A549 (cell line): ENCODE measurements at regions not wholly inside any gene's neighbourhood (a gene's known extent, or its start where the extent isn't known, plus 50 kb on each side); places are given as distances from the start of the nearest gene placed in this dataset.

Experiments
- BHLHE40 ChIP-seq: IDR thresholded peaks from 2 replicates; pipeline ENCODE4 v1.6.1; 2012; ENCODE audit warnings: low read depth, low read length, inconsistent platforms
- CHD2 ChIP-seq: fragments of 150-350 bp; IDR thresholded peaks from 2 replicates; pipeline ENCODE4 v1.6.1; 2014; ENCODE audit warnings: low read length; ENCODE audit not compliant: partially characterized antibody
- CHD4 ChIP-seq: fragments of 200-600 bp; sonication (generic); IDR thresholded peaks from 2 replicates; pipeline ENCODE4 v1.6.1; 2016; ENCODE audit warnings: antibody characterized with exemption, mild to moderate bottlenecking, borderline replicate concordance
- EP300 ChIP-seq, 2 experiments: fragments of >200 bp; sonication (Bioruptor Twin); formaldehyde crosslinking; IDR thresholded peaks; 2 replicates in 1 of 2; 3 replicates in 1 of 2; pipeline ENCODE4 v1.6.1; 2016 to 2017
- HDAC2 ChIP-seq: fragments of 200-600 bp; sonication (generic); IDR thresholded peaks from 2 replicates; pipeline ENCODE4 v1.6.1; 2016
- HOXA7 ChIP-seq: fragments of 250-450 bp; sonication (Bioruptor Pico); IDR thresholded peaks from 2 replicates; pipeline ENCODE4 v1.5.0; 2020; ENCODE audit warnings: mild to moderate bottlenecking, moderate library complexity
- KDM5A ChIP-seq: fragments of 200-600 bp; sonication (generic); IDR thresholded peaks from 2 replicates; pipeline ENCODE4 v1.6.1; 2016; ENCODE audit warnings: antibody characterized with exemption, mild to moderate bottlenecking
- MAFK ChIP-seq: fragments of 450-650 bp; IDR thresholded peaks from 2 replicates; pipeline ENCODE4 v1.6.1; 2014; ENCODE audit not compliant: partially characterized antibody
- MYC ChIP-seq: IDR thresholded peaks from 2 replicates; pipeline ENCODE4 v1.6.1; 2012; ENCODE audit warnings: mild to moderate bottlenecking, inconsistent platforms, low read length, improper control_type of control experiment, borderline replicate concordance
- POLR2A ChIP-seq: IDR thresholded peaks from 2 replicates; pipeline ENCODE4 v1.6.1; 2012; ENCODE audit warnings: mild to moderate bottlenecking, low read length
- RAD21 ChIP-seq, 2 experiments: fragments of >200 bp in 1 of 2; sonication (Bioruptor Twin) in 1 of 2; formaldehyde crosslinking in 1 of 2; IDR thresholded peaks in 1 of 2; conservative IDR thresholded peaks in 1 of 2; 2 replicates in 1 of 2; 3 replicates in 1 of 2; pipeline ENCODE4 v1.6.1; 2012 to 2018; ENCODE audit warnings: inconsistent platforms in 1 of 2
- TF ChIP-seq, protein P1 (sequence below): fragments of >200 bp; sonication (Bioruptor Twin); formaldehyde crosslinking; IDR thresholded peaks from 3 replicates; pipeline ENCODE4 v1.5.1; 2016
- TF ChIP-seq, protein P2 (sequence below): fragments of 150-350 bp; IDR thresholded peaks from 2 replicates; pipeline ENCODE4 v1.6.1; 2014; ENCODE audit warnings: low read depth, mild to moderate bottlenecking, low read length
- TF ChIP-seq, protein P3 (sequence below): IDR thresholded peaks from 2 replicates; pipeline ENCODE4 v1.6.1; 2012

DNA sequence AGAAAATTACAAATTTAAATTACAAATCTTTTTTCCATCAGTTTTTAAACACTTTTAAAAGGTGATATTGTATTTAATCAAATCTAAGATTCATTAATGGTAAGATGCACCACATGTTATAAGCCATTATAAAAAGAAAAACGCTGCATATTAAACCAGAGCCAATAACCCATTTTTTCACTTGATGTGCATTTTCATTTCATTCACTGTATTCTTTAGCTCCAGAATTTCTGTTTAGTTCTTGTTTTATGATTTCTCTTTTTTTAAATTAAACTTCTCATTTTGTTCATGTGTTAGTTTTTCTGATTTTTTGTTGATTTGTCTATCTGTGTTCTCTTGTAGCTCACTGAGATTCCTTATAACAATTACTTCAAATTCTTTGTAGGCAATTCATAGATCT is 62.4 kb upstream of the MBOAT2 start:
- TF ChIP-seq POLR2A: no peak
- no peak for TF ChIP-seq CHD2
- TF ChIP-seq, protein P1, sequence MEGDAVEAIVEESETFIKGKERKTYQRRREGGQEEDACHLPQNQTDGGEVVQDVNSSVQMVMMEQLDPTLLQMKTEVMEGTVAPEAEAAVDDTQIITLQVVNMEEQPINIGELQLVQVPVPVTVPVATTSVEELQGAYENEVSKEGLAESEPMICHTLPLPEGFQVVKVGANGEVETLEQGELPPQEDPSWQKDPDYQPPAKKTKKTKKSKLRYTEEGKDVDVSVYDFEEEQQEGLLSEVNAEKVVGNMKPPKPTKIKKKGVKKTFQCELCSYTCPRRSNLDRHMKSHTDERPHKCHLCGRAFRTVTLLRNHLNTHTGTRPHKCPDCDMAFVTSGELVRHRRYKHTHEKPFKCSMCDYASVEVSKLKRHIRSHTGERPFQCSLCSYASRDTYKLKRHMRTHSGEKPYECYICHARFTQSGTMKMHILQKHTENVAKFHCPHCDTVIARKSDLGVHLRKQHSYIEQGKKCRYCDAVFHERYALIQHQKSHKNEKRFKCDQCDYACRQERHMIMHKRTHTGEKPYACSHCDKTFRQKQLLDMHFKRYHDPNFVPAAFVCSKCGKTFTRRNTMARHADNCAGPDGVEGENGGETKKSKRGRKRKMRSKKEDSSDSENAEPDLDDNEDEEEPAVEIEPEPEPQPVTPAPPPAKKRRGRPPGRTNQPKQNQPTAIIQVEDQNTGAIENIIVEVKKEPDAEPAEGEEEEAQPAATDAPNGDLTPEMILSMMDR: no peak
- no peak for TF ChIP-seq KDM5A
- TF ChIP-seq, protein P2, sequence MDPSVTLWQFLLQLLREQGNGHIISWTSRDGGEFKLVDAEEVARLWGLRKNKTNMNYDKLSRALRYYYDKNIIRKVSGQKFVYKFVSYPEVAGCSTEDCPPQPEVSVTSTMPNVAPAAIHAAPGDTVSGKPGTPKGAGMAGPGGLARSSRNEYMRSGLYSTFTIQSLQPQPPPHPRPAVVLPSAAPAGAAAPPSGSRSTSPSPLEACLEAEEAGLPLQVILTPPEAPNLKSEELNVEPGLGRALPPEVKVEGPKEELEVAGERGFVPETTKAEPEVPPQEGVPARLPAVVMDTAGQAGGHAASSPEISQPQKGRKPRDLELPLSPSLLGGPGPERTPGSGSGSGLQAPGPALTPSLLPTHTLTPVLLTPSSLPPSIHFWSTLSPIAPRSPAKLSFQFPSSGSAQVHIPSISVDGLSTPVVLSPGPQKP: no peak
- TF ChIP-seq RAD21 (conservative IDR thresholded peaks at IDR 0.05 in 1 of 2, IDR thresholded peaks at IDR 0.05 in 1 of 2): no peak
- TF ChIP-seq MAFK: no peak
- TF ChIP-seq, protein P3, sequence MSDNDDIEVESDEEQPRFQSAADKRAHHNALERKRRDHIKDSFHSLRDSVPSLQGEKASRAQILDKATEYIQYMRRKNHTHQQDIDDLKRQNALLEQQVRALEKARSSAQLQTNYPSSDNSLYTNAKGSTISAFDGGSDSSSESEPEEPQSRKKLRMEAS: no peak
- no peak for TF ChIP-seq CHD4
- no peak for TF ChIP-seq HDAC2
- no peak for TF ChIP-seq HOXA7 (CRISPR knock-in tag)
- no peak for TF ChIP-seq BHLHE40
- no peak for TF ChIP-seq EP300 (IDR thresholded peaks at IDR 0.05)
- no peak for TF ChIP-seq MYC
